Kasumi-1 (cell line): ENCODE measurements at regions not wholly inside any gene's neighbourhood (a gene's known extent, or its start where the extent isn't known, plus 50 kb on each side); places are given as distances from the start of the nearest gene placed in this dataset.

Source experiments
- DNase-seq, 2 experiments: peaks; one replicate each; lab custom pipeline; 2025; lab: John Stamatoyannopoulos, UW

GRCh38 chr21:25139414-25139813 is 467.9 kb downstream of the MRPL39 start:
- DNase-seq: no peak

GRCh38 chr21:25133939-25134338 is 473.3 kb downstream of the MRPL39 start:
- DNase-seq: no peak

- DNase-seq: no peak
Measured at GRCh38 chr21:25127811-25128210, 479.5 kb downstream of the MRPL39 start.

GRCh38 chr21:25127007-25127406 is 480.3 kb downstream of the MRPL39 start:
- DNase-seq: no peak

- DNase-seq: no peak
Measured at GRCh38 chr21:25126564-25126963, 480.7 kb downstream of the MRPL39 start.

- DNase-seq: no peak
Measured at GRCh38 chr21:25118648-25119047, 488.6 kb downstream of the MRPL39 start.

- no peak for DNase-seq
Measured at GRCh38 chr21:25115021-25115420, 492.3 kb downstream of the MRPL39 start.

- no peak for DNase-seq
Measured at GRCh38 chr21:25107708-25108107, 499.6 kb downstream of the MRPL39 start.

- no peak for DNase-seq
Measured at GRCh38 chr21:25103500-25104207, 503.6 kb downstream of the MRPL39 start.

GRCh38 chr21:25097648-25098047 is 509.6 kb downstream of the MRPL39 start:
- DNase-seq: no peak

GRCh38 chr21:25094695-25095094 is 512.6 kb downstream of the MRPL39 start:
- peak; percentile 4 to 9 for DNase-seq

GRCh38 chr21:25092441-25093011 is 514.8 kb downstream of the MRPL39 start:
- DNase-seq: no peak

GRCh38 chr21:25081096-25081495 is 526.2 kb downstream of the MRPL39 start:
- no peak for DNase-seq

GRCh38 chr21:25080661-25081060 is 526.6 kb downstream of the MRPL39 start:
- DNase-seq: no peak

- no peak for DNase-seq
Measured at GRCh38 chr21:25080141-25080540, 527.1 kb downstream of the MRPL39 start.

GRCh38 chr21:25079053-25079452 is 528.2 kb downstream of the MRPL39 start:
- DNase-seq: no peak

GRCh38 chr21:25062061-25062460 is 545.2 kb downstream of the MRPL39 start:
- peak in 1 of 2 experiments; percentile 8 for DNase-seq

- no peak for DNase-seq
Measured at GRCh38 chr21:25054689-25055088, 552.6 kb downstream of the MRPL39 start.

GRCh38 chr21:25039461-25040380 is 567.6 kb downstream of the MRPL39 start:
- peak; percentile 64 to 78 for DNase-seq

GRCh38 chr21:25036775-25037174 is 570.5 kb downstream of the MRPL39 start:
- no peak for DNase-seq

GRCh38 chr21:25031750-25032149 is 575.5 kb downstream of the MRPL39 start:
- no peak for DNase-seq

- no peak for DNase-seq
Measured at GRCh38 chr21:25029580-25029979, 577.7 kb downstream of the MRPL39 start.

- peak in 1 of 2 experiments; percentile 10 for DNase-seq
Measured at GRCh38 chr21:25025596-25025995, 581.7 kb downstream of the MRPL39 start.
